ENCODE measurements at regions not wholly inside any gene's neighbourhood (a gene's known extent, or its start where the extent isn't known, plus 50 kb on each side); places are given as distances from the start of the nearest gene placed in this dataset.

DNA sequence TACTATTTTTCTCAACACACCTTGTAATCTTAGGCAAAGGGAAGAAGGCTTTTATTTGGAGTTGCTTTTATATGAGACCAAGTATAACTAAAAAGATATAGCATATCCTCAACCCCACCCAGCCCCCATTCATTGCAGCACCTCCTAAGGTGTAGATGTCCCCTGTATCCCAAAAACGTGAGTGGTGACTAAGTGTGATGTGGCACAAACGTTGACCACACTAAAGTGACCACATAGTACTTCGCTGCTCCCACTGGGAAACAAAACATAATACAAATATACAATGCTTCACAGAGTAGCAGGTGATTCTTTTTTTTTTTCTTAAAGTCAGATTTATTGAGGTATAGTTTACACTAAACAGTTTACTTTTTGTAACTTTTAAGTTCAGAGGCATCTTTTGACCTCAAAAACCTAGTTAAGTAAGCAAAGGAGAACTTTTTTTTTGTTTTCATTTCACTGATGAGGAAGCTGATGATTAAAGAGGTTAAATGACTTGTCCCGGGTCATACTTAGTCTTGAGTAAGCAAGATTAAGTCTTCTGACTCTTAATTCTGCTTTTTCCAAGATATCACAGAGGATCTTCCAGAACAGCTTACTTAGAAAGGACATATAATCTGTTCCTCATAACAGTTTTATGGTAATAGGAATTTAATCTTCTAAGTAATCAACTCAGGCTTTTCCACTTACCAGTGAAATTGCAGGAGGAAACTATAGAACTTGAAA, 245.2 kb upstream of the PLEKHG7 start:
- Histone ChIP-seq H3K4me1 (ENCODE audit: control insufficient read depth in 1 of 2, insufficient read depth in 2 of 2, low read length in 2 of 2) (no peaks in the 10 kb centered on the region), H3K36me3 (ENCODE audit: control insufficient read depth in 1 of 2, insufficient read depth in 2 of 2, low read length in 2 of 2) (no peaks in the 10 kb centered on the region), H3K27ac (ENCODE audit: low read length) (no peak overlapping the region), H3K4me3 (ENCODE audit: low read depth in 1 of 2, low read length in 2 of 2) (no peak overlapping the region), H3K9me3 (ENCODE audit: control insufficient read depth in 1 of 2, low read length in 2 of 2) (no peaks in the 10 kb centered on the region), H3K27me3 (ENCODE audit: low read depth, low read length) (no peaks in the 10 kb centered on the region)

DNA sequence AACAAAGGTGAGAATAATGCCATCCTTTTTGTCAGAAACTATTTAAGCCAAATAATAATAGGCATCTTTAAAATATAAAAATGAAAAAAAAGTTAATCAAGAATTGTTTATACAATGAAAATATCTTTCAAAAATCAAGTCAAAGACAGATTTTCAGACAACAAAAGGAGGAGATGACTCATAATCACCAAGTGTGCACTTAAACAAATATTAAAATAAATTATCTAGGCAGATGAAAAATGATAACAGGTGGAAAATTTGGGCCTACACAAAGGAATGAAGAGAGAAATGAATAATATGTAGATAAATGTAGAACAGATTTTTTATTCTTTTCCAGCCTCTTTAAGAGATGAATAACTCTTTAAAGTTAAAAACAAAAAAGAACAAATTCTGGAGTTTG, 250.0 kb upstream of the PLEKHG7 start:
- Histone ChIP-seq H3K27ac (ENCODE audit: low read length) (no peak overlapping the region), H3K9me3 (ENCODE audit: control insufficient read depth in 1 of 2, low read length in 2 of 2) (no peaks in the 10 kb centered on the region), H3K4me1 (ENCODE audit: control insufficient read depth in 1 of 2, insufficient read depth in 2 of 2, low read length in 2 of 2) (no peaks in the 10 kb centered on the region), H3K27me3 (ENCODE audit: low read depth, low read length) (no peaks in the 10 kb centered on the region), H3K4me3 (ENCODE audit: low read depth in 1 of 2, low read length in 2 of 2) (no peak overlapping the region), H3K36me3 (ENCODE audit: control insufficient read depth in 1 of 2, insufficient read depth in 2 of 2, low read length in 2 of 2) (no peaks in the 10 kb centered on the region)

DNA sequence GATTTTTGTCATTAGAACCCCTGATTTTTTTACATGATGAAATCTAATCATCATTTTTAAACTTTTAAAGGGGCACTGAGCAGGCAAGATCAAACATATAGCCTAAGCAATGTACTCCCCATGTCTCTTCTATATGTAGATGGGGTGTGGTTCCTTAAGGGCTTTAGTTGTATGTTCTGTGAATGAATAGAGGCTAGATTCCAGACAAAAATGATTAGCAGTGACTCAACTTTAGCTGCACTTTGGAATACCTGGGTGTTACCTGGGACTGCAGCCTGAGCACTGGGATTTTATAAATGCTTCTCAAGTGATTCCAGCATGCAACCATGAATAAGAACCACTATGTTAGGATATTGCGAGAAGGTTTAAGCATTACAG, 256.7 kb upstream of the PLEKHG7 start:
- Histone ChIP-seq H3K27ac (ENCODE audit: low read length) (no peak overlapping the region), H3K9me3 (ENCODE audit: control insufficient read depth in 1 of 2, low read length in 2 of 2) (no peaks in the 10 kb centered on the region), H3K36me3 (ENCODE audit: control insufficient read depth in 1 of 2, insufficient read depth in 2 of 2, low read length in 2 of 2) (no peaks in the 10 kb centered on the region), H3K4me3 (ENCODE audit: low read depth in 1 of 2, low read length in 2 of 2) (no peak overlapping the region), H3K27me3 (ENCODE audit: low read depth, low read length) (no peaks in the 10 kb centered on the region), H3K4me1 (ENCODE audit: control insufficient read depth in 1 of 2, insufficient read depth in 2 of 2, low read length in 2 of 2) (peaks cover 5 to 11% of the 10 kb centered on the region in 2 donors)

DNA sequence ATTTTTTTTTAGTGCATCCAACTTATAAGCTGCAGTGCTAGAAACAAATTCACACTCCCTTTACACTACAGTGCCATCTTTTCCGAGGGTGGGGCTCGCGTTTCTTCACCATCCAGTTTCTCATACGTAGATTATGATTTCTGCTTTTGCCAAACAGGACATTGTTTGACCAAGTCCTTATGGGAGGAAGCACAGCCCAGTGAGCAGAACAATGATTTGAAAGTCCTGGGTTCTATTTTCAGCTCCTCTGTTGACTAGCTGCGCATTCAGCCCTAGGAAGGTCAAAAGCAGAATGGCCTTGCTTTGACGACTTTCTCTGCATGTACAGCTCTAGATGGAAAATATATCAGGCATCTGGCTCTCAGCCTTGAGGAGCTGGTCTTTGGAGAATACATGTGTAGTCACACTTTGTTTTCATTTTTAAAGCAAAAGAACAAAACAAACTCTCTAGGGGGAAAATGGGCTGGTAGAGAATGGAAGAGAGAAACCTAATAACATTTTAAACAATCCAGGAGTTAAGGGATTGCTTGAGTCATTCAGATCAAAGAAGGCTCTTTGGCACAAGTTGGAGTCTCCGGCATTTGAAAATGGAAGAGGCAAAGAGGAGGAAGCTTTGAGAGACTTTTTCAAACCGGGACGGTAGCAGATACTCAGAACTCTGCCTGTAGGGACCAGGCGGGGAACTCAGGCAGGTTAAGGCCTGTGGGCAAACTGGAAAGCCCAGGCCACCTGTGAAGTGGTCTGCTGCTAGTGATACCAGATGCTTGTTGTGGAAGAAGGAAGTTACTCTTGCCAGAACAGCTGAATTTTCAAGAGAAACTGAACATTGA, 257.3 kb upstream of the PLEKHG7 start:
- Histone ChIP-seq H3K27me3 (ENCODE audit: low read depth, low read length) (no peaks in the 10 kb centered on the region), H3K4me3 (ENCODE audit: low read depth in 1 of 2, low read length in 2 of 2) (no peak overlapping the region), H3K27ac (ENCODE audit: low read length) (no peak overlapping the region), H3K36me3 (ENCODE audit: control insufficient read depth in 1 of 2, insufficient read depth in 2 of 2, low read length in 2 of 2) (no peaks in the 10 kb centered on the region), H3K4me1 (ENCODE audit: control insufficient read depth in 1 of 2, insufficient read depth in 2 of 2, low read length in 2 of 2) (peaks cover 5 to 11% of the 10 kb centered on the region in 2 donors), H3K9me3 (ENCODE audit: control insufficient read depth in 1 of 2, low read length in 2 of 2) (no peaks in the 10 kb centered on the region)

DNA sequence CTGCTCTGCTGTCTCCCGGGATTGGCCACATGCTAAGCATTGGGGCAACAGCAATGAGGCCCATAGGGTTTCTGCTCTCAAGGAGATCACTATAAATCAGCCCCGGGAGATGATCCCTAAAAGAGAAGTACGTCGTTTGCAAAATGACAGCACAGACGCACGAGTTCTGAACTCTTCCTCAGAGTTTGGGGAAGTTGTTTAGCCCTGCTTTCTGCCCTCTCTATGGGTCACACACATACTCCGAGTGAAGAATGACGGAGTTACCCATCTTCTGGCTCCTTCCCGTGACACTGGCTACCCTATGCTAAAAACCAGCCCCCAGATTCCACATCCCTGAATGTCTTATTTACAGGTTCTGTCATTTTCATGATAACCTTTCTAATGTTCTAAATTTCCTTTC, 258.0 kb upstream of the PLEKHG7 start:
- Histone ChIP-seq H3K36me3 (ENCODE audit: control insufficient read depth in 1 of 2, insufficient read depth in 2 of 2, low read length in 2 of 2) (no peaks in the 10 kb centered on the region), H3K4me3 (ENCODE audit: low read depth in 1 of 2, low read length in 2 of 2) (no peak overlapping the region), H3K4me1 (ENCODE audit: control insufficient read depth in 1 of 2, insufficient read depth in 2 of 2, low read length in 2 of 2) (peaks cover 5 to 11% of the 10 kb centered on the region in 2 donors), H3K27me3 (ENCODE audit: low read depth, low read length) (no peaks in the 10 kb centered on the region), H3K9me3 (ENCODE audit: control insufficient read depth in 1 of 2, low read length in 2 of 2) (no peaks in the 10 kb centered on the region), H3K27ac (ENCODE audit: low read length) (no peak overlapping the region)

DNA sequence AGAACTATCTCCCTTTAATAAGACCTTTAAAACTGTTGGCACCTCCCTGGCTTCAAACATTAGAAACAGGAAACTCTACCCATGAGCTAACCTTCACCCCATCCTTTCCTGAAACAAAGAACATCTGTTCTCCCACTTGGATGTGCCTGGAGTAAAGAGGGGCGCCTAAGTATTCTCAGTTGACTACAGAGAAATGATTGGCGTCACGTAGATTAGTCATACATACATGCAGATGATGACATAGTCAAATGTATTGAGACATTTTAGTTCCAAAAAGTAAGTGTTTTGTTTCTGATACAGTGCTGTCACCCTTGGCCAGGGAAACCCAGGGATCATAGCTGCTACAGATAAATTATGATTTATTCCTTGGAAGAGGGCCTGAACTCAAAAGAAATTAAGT, 260.0 kb upstream of the PLEKHG7 start:
- H3K36me3 ChIP-seq (ENCODE audit: control insufficient read depth in 1 of 2, insufficient read depth in 2 of 2, low read length in 2 of 2): no peaks in the 10 kb centered on the region
- H3K4me3 ChIP-seq (ENCODE audit: low read depth in 1 of 2, low read length in 2 of 2): no peak overlapping the region
- no peaks in the 10 kb centered on the region for H3K9me3 ChIP-seq (ENCODE audit: control insufficient read depth in 1 of 2, low read length in 2 of 2)
- no peak overlapping the region for H3K27ac ChIP-seq (ENCODE audit: low read length)
- peaks cover 5 to 11% of the 10 kb centered on the region in 2 donors for H3K4me1 ChIP-seq (ENCODE audit: control insufficient read depth in 1 of 2, insufficient read depth in 2 of 2, low read length in 2 of 2)
- no peaks in the 10 kb centered on the region for H3K27me3 ChIP-seq (ENCODE audit: low read depth, low read length)

DNA sequence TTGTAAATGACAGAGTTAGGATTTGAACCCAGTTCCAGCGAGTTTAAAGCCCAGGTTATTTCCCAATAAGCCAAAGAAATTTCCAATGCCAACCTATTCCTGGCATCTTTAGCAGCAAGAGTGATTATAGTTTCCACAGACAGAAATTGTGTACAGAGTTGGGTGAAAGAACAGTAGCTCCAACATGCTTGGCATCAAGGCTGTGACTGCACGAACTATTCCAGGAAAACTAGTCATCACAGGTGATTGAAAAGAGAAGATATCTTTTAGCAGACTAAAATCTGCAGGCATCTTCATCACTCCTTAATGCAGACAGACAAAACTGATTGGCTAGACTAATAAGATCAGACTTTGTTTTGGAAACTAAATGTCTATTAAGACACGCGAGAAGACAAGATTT, 262.7 kb upstream of the PLEKHG7 start:
- Histone ChIP-seq H3K4me3 (ENCODE audit: low read depth in 1 of 2, low read length in 2 of 2) (no peak overlapping the region), H3K27ac (ENCODE audit: low read length) (no peak overlapping the region), H3K4me1 (ENCODE audit: control insufficient read depth in 1 of 2, insufficient read depth in 2 of 2, low read length in 2 of 2) (no peaks in the 10 kb centered on the region), H3K27me3 (ENCODE audit: low read depth, low read length) (no peaks in the 10 kb centered on the region), H3K36me3 (ENCODE audit: control insufficient read depth in 1 of 2, insufficient read depth in 2 of 2, low read length in 2 of 2) (no peaks in the 10 kb centered on the region), H3K9me3 (ENCODE audit: control insufficient read depth in 1 of 2, low read length in 2 of 2) (no peaks in the 10 kb centered on the region)

DNA sequence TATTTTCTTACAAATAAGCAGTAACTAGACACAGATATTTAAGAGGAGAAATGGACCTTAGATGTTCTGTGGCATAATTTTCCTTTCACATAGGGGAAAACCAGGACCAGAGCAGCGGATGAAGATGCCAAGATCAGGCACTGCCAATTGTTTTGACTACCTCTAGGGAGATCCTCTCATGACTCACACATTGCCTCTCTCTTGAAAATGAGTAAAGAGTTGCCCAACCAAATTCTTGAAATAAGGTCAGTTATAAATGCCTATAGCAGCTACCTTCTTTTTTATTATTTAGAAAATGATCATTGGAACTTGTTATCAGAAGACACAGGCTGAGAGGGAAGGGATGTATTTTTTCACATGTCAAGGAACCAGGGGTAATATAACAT, 263.4 kb upstream of the PLEKHG7 start:
- Histone ChIP-seq H3K9me3 (ENCODE audit: control insufficient read depth in 1 of 2, low read length in 2 of 2) (no peaks in the 10 kb centered on the region), H3K27ac (ENCODE audit: low read length) (no peak overlapping the region), H3K4me1 (ENCODE audit: control insufficient read depth in 1 of 2, insufficient read depth in 2 of 2, low read length in 2 of 2) (no peaks in the 10 kb centered on the region), H3K36me3 (ENCODE audit: control insufficient read depth in 1 of 2, insufficient read depth in 2 of 2, low read length in 2 of 2) (no peaks in the 10 kb centered on the region), H3K4me3 (ENCODE audit: low read depth in 1 of 2, low read length in 2 of 2) (no peak overlapping the region), H3K27me3 (ENCODE audit: low read depth, low read length) (no peaks in the 10 kb centered on the region)

DNA sequence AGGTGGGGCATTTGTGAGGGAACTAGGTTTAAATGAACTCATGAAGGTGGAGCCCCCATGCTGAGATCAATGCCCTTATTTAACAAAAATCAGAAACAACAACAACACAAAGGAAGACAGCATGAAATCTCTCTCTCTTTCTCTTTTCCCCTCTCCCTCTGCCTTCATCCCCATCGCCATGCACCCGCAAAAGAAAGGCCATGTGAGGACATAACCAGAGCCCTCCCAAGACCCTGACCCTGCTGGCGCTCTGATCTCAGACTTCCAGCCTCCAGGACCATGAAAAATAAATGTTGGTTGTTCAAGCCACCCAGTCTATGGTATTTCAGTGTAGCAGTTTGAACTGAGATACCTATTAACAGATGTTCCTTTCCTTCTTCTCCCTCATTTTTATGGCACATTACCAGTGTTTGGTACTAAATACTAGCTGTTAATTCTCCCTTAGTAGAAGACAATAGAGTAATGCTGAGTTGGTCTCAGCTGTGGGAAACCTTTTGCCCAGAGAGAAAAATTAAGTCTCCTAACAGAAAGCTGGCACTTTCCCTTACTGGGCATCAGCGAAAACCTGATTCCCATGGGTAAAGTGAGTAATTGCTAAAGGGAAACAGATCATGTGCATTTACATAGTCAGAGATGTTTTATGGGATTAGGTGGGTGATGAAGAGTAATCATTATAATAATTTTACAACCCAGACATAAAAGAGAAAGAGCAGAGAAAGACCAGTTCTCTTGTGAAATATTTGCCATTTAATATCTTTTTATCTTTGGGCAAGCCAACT, 264.0 kb upstream of the PLEKHG7 start:
- Histone ChIP-seq H3K9me3 (ENCODE audit: control insufficient read depth in 1 of 2, low read length in 2 of 2) (no peaks in the 10 kb centered on the region), H3K36me3 (ENCODE audit: control insufficient read depth in 1 of 2, insufficient read depth in 2 of 2, low read length in 2 of 2) (no peaks in the 10 kb centered on the region), H3K27me3 (ENCODE audit: low read depth, low read length) (no peaks in the 10 kb centered on the region), H3K4me3 (ENCODE audit: low read depth in 1 of 2, low read length in 2 of 2) (no peak overlapping the region), H3K4me1 (ENCODE audit: control insufficient read depth in 1 of 2, insufficient read depth in 2 of 2, low read length in 2 of 2) (no peaks in the 10 kb centered on the region), H3K27ac (ENCODE audit: low read length) (no peak overlapping the region)

DNA sequence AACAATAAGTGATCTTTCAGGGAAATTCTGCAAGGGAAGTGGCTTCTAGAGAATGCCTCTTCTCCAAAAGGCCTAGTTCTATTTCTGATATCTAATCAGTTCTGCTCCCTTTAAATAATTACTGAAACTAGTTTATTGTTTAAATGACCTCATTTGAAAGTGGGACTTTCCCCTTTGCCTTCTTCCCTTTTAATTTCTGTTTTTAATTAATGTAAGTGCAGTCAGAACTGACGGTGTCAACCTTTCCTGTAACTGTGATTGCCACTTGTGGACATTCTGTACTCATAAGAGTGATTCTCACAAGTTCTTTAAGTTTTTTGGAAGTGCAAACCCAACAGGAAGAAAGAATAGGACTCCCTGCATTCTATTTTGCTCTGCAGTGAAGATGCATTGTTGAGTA, 265.3 kb upstream of the PLEKHG7 start:
- no peaks in the 10 kb centered on the region for H3K27me3 ChIP-seq (ENCODE audit: low read depth, low read length)
- H3K4me3 ChIP-seq (ENCODE audit: low read depth in 1 of 2, low read length in 2 of 2): no peak overlapping the region
- H3K27ac ChIP-seq (ENCODE audit: low read length): no peak overlapping the region
- no peaks in the 10 kb centered on the region for H3K36me3 ChIP-seq (ENCODE audit: control insufficient read depth in 1 of 2, insufficient read depth in 2 of 2, low read length in 2 of 2)
- H3K4me1 ChIP-seq (ENCODE audit: control insufficient read depth in 1 of 2, insufficient read depth in 2 of 2, low read length in 2 of 2): no peaks in the 10 kb centered on the region
- H3K9me3 ChIP-seq (ENCODE audit: control insufficient read depth in 1 of 2, low read length in 2 of 2): no peaks in the 10 kb centered on the region

DNA sequence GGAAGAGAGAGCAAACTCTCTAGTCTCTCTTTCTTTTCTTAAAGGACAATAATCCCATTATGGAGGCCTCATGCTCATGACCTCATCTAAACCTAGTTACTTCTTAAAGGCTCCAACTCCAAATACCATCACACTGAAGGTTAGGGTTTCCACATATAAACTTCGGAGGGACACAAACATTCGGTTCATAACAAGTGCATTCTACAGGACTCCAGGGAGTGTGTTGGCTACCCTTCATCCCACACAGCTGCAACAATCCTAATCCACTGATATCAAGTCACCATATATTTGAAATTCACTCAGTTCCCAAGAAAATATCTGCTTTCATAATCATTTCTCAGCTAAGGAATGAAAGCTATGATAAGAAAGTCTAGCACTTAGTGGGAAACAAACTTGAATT, 265.9 kb upstream of the PLEKHG7 start:
- Histone ChIP-seq H3K4me3 (ENCODE audit: low read depth in 1 of 2, low read length in 2 of 2) (no peak overlapping the region), H3K4me1 (ENCODE audit: control insufficient read depth in 1 of 2, insufficient read depth in 2 of 2, low read length in 2 of 2) (no peaks in the 10 kb centered on the region), H3K9me3 (ENCODE audit: control insufficient read depth in 1 of 2, low read length in 2 of 2) (no peaks in the 10 kb centered on the region), H3K36me3 (ENCODE audit: control insufficient read depth in 1 of 2, insufficient read depth in 2 of 2, low read length in 2 of 2) (no peaks in the 10 kb centered on the region), H3K27me3 (ENCODE audit: low read depth, low read length) (no peaks in the 10 kb centered on the region), H3K27ac (ENCODE audit: low read length) (no peak overlapping the region)

Data from muscle layer of duodenum (tissue), 2 donors.